Amniotic epithelial cell (primary cell): ENCODE measurements at regions not wholly inside any gene's neighbourhood (a gene's known extent, or its start where the extent isn't known, plus 50 kb on each side); places are given as distances from the start of the nearest gene placed in this dataset.
"Not testable (repeated sequence)": the region's sequence is repeated elsewhere in the genome, so short reads cannot be mapped to it uniquely, and the experiment has no call there.

ENCODE experiments used
- DNase-seq: peaks from one replicate; pipeline ENCODE4 v3.0.0-alpha.2; 2010; ENCODE audit warnings: low read depth

GRCh38 chr12:105524961-105525360 lies 194.5 kb downstream of the C12orf75 start:
- no peak for DNase-seq

DNA sequence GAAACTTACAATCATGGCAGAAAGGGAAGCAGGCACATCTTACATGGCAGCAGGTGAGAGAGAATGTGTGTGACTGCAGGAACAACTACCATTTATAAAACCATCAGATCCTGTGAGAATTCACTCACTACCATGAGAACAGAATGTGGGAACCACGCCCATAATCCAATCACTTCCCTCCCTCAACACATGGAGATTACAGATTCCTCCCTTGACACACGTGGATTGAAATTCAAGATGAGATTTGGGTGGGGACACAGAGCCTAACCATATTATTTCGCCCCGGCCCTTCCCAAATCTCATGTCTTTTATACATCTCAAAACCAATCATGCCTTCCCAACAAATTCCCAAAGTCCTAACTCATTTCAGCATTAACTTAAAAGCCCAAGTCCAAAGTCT lies 203.6 kb downstream of the C12orf75 start:
- no peak for DNase-seq

- not testable (repeated sequence) for DNase-seq
These were observed 204.5 kb downstream of the C12orf75 start for GRCh38 chr12:105535033-105535432.

DNA sequence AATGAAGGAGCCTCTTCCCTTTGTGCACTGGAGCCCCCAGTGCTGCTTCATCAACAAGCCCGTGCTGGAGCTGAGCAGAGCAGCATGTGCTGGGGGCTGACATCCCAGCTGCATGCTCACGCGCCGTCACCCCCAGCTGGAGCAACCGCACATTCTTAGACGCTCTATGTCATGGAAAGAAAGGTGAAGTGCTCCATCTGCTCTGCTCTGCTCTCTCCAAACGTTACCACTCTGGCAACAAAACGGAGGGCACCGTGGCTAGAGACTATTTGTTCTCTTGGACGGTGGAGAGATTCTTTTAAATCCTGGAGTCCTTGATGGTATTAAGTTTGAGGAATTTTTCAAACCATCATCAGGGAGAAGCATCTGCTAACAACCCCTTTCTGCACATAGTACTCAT lies 208.4 kb downstream of the C12orf75 start:
- no peak for DNase-seq

- DNase-seq = no peak
These were observed 209.2 kb downstream of the C12orf75 start for GRCh38 chr12:105539735-105540134.

- DNase-seq = no peak
These were observed 217.3 kb downstream of the C12orf75 start for GRCh38 chr12:105547786-105548185.

- no peak for DNase-seq
These were observed 218.1 kb downstream of the C12orf75 start for GRCh38 chr12:105548626-105549025.

- no peak for DNase-seq
These were observed 221.6 kb downstream of the C12orf75 start for GRCh38 chr12:105552056-105552455.

- no peak for DNase-seq
These were observed 223.8 kb downstream of the C12orf75 start for GRCh38 chr12:105554223-105554678.

- no peak for DNase-seq
These were observed 224.4 kb downstream of the C12orf75 start for GRCh38 chr12:105554856-105555255.

DNA sequence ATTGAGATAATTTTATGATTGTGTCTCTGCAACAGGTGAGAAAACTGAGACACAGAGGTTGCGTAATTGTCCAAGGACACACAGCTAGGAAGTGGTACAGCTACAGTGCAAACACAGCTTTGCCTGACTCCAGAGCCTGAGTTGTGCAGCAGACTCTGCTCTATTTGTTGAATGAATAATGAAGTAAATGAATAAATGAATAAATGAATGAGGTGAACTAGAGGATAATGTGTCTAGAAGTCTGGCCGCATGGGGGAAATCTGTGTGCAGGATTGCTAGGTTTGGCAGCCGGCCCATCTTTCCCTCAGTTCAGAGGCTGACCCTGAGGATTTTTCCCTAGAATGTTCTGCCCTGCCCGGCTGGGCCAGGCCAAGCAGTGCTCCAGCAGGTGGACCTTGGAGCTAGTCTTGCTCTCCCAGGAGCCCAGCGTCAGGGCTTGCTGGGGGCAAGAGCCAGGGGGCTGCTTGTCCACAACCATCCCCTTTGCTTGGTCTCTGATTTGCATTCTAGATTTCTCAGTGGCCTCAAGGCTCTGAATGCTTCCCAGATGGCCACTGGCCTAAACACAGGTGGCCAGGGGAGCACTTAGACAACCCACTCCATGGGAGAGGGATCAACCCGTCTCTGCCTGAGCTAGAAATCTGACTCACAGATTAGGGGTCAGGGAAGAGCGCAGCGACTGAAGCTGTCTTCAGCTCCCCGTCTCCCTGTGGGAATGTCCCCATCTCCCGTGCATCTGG lies 225.2 kb downstream of the C12orf75 start:
- peak; percentile 22 for DNase-seq

DNA sequence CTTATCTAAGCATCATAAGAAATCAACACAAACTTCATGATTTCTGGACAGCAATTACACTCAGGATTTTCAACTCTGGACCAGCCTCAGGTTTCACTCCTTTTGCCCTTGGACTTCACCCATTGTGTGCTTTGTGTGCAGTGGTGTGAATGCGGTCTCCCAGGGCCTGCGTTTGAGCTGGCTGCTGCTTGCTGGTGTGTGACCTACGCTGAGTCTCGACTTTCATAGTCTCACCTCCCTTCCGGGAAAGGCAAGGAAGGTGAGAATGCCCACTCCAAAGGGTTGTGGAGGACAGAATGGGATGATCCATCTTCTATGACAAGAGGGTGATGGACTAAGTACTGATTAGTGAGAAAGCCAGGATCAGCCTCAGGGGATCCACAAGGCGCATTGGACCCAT lies 228.8 kb downstream of the C12orf75 start:
- no peak for DNase-seq

- DNase-seq = peak; percentile 87
These were observed 231.2 kb downstream of the C12orf75 start for GRCh38 chr12:105561546-105562198.

DNA sequence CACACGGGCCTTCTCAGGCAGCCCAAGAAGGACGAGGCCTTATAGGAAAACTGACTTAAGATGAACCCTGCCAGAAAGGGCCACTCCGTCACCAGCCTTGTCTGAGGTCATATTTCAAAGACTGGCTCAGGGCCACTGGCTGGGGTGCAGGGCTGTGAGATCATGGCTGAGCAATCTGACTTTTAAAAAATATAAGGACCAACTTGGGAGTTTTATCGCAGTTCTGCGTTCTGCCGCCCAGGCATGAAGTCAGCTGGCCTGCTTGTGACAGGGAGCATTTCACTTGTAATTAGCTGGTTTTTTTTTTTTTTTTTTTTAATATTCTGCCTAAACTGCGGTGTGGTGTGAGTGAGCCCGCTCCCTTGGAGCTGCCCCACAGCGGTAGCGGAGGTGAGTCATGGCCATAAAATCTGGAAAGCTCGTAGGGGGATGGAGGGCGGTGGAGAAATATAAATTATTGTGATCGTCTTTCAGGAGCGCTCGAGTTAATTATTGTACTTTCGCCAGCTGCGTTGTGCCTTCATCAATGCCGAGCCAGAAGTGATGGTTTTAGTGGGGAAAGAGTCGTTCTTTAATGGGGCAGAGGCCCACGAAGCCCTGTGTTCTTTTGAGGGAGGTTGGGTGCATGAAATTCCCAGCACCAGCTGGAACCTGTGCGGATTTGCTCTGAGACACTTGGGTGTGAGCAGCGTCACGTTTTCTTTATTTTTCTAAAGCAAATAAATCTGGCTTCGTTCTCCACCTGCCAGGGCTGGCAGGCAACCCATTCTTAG lies 231.9 kb downstream of the C12orf75 start:
- peak; percentile 77 for DNase-seq

- DNase-seq = no peak
These were observed 236.6 kb downstream of the C12orf75 start for GRCh38 chr12:105567061-105567460.

DNA sequence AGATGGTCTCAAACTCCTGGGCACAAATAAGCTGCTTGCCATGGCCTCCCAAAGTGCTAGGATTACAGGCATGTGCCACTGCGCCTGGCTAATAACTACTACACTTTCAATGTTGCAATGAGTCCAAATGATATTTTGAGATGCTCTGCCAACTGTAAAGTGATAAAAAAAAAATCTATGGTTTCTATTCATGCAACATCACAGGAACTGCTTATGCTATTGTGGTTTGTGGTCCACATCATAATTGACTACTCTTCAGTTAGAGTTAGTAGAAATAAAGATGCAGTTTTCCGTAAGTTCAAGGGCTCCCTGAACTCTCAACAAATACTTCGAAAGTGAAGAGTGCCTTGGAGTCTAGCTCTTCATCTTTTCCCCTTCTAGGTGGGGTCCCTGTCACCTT lies 239.4 kb downstream of the C12orf75 start:
- DNase-seq = peak; percentile 34

GRCh38 chr12:105570944-105571343 lies 240.5 kb downstream of the C12orf75 start:
- DNase-seq = no peak

- DNase-seq = no peak
These were observed 243.1 kb downstream of the C12orf75 start for GRCh38 chr12:105573574-105573973.

DNA sequence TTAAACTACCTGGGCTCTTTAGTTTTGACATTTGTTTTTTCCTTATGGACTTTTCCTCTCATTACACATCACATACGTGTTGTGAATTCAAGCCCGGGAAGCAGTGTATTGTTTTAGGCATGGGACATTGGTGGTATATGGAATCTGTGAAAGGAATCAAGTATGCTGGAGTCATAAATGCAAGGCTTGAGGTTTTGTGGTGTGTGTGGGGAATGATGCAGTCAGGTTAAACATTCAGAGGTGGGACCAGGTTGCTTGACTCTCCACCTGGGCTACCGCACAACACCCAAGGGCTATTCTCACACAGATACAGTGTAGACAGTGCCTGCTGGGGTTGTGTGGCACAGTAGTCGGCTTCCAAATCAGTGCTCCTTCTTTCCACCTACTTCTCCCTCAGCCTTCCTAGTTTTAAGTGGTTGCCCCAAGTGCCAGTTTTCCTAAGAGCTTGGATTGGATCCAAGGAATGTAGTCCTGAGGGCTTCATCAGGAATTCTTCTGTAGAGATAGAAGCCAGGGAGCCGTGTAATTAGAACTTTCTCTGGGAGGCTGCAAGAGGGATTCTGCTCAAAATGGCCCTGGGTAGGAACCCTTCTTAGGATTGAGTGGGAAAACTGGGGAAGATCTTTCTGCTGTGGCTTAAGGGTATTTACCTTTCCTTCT lies 243.7 kb downstream of the C12orf75 start:
- DNase-seq = peak; percentile 6

GRCh38 chr12:105575235-105575634 lies 244.7 kb downstream of the C12orf75 start:
- DNase-seq = no peak

DNA sequence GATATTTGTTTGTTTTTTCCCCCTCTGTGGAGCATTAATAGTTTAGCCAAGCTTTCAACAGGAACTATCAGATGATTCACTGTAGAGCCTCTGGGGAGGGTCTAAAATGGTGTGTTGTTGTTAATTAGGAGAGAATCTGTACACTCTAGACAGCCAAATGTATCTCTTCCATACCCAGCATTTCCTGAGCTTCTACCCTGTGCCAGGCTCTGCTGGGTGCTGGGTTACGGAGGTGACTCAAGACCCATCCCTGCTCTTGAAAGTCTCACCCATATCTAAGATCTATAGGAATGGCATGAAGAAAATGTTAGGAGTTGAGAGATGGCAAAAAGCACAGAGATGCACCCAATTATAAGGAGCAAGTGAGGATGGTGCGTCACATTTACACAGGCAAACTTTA lies 245.8 kb downstream of the C12orf75 start:
- peak; percentile 16 for DNase-seq

- no peak for DNase-seq
These were observed 250.4 kb downstream of the C12orf75 start for GRCh38 chr12:105580821-105581352.
